ENCODE measurements at regions not wholly inside any gene's neighbourhood (a gene's known extent, or its start where the extent isn't known, plus 50 kb on each side); places are given as distances from the start of the nearest gene placed in this dataset.

GRCh38 chr1:96964761-96965160 lies 243.2 kb downstream of the PTBP2 start:
- DNase-seq = no peak

GRCh38 chr1:96966536-96967138 lies 245.1 kb downstream of the PTBP2 start:
- peak; percentile 88 for DNase-seq

- DNase-seq = peak; percentile 25
These were observed 245.7 kb downstream of the PTBP2 start for GRCh38 chr1:96967311-96967710.

- no peak for DNase-seq
These were observed 247.0 kb downstream of the PTBP2 start for GRCh38 chr1:96968541-96968940.

- DNase-seq = no peak
These were observed 247.4 kb downstream of the PTBP2 start for GRCh38 chr1:96968983-96969382.

- DNase-seq = no peak
These were observed 248.1 kb downstream of the PTBP2 start for GRCh38 chr1:96969656-96970163.

- no peak for DNase-seq
These were observed 249.9 kb downstream of the PTBP2 start for GRCh38 chr1:96971439-96971838.

GRCh38 chr1:96971849-96972602 lies 250.4 kb downstream of the PTBP2 start:
- DNase-seq = no peak

- DNase-seq = peak; percentile 14
These were observed 252.0 kb downstream of the PTBP2 start for GRCh38 chr1:96973605-96974004.

- DNase-seq = no peak
These were observed 256.9 kb downstream of the PTBP2 start for GRCh38 chr1:96978444-96978843.

GRCh38 chr1:96978901-96979300 lies 257.3 kb downstream of the PTBP2 start:
- no peak for DNase-seq

GRCh38 chr1:96979304-96980268 lies 258.0 kb downstream of the PTBP2 start:
- DNase-seq = peak; percentile 13

GRCh38 chr1:96980448-96980847 lies 258.9 kb downstream of the PTBP2 start:
- DNase-seq = no peak

- DNase-seq = peak; percentile 70
These were observed 259.6 kb downstream of the PTBP2 start for GRCh38 chr1:96981181-96981580.

- DNase-seq = no peak
These were observed 260.5 kb downstream of the PTBP2 start for GRCh38 chr1:96982118-96982517.

GRCh38 chr1:96983866-96984265 lies 262.3 kb downstream of the PTBP2 start:
- peak; percentile 58 for DNase-seq

GRCh38 chr1:96987186-96987703 lies 265.7 kb downstream of the PTBP2 start:
- DNase-seq = no peak

GRCh38 chr1:96989302-96989701 lies 267.7 kb downstream of the PTBP2 start:
- DNase-seq = no peak

GRCh38 chr1:96990136-96990535 lies 268.6 kb downstream of the PTBP2 start:
- DNase-seq = no peak

- no peak for DNase-seq
These were observed 269.7 kb downstream of the PTBP2 start for GRCh38 chr1:96991261-96991660.

GRCh38 chr1:96992871-96993270 lies 271.3 kb downstream of the PTBP2 start:
- DNase-seq = no peak

GRCh38 chr1:96995351-96995750 lies 273.8 kb downstream of the PTBP2 start:
- DNase-seq = no peak

GRCh38 chr1:96996001-96996400 lies 274.4 kb downstream of the PTBP2 start:
- DNase-seq = no peak

Data from dermis blood vessel endothelial cell (primary cell).